A673 (cell line): ENCODE measurements at regions not wholly inside any gene's neighbourhood (a gene's known extent, or its start where the extent isn't known, plus 50 kb on each side); places are given as distances from the start of the nearest gene placed in this dataset.

ENCODE experiments used
- BruUV-seq: library from RNA; stranded (reverse); fragments of 400-500 nt; replicated peaks from 2 replicates; lab custom pipeline; 2021; lab: Mats Ljungman, UMichigan
- CTCF ChIA-PET: fragments of 300-600 bp; sonication (Branson Sonifier 250); formaldehyde crosslinking; loops from one replicate; lab custom pipeline; 2022; ENCODE audit warnings: antibody characterized with exemption; lab: Charles Lee
- POLR2A ChIA-PET: fragments of 300-600 bp; sonication (Branson Sonifier 250); formaldehyde crosslinking; loops from one replicate; lab custom pipeline; 2022; ENCODE audit warnings: antibody characterized with exemption; ENCODE audit not compliant: low non-redundant PET; lab: Charles Lee
- DNase-seq: peaks from one replicate; pipeline ENCODE4 v3.0.0-alpha.2; 2015; ENCODE audit warnings: low spot score
- H3K27ac ChIP-seq: fragments of 200-600 bp; sonication (generic); 2 replicates; pipeline ENCODE4 v1.5.1; 2016; ENCODE audit warnings: mixed run types, low read depth, mild to moderate bottlenecking, mixed read lengths, antibody characterized with exemption, low read length; ENCODE audit not compliant: poor library complexity, severe bottlenecking
- H3K27me3 ChIP-seq: fragments of 200-600 bp; sonication (generic); replicated peaks from 2 replicates; pipeline ENCODE4 v1.6.1; 2017; ENCODE audit warnings: mixed run types, low read depth, mild to moderate bottlenecking, mixed read lengths, antibody characterized with exemption, low read length; ENCODE audit not compliant: insufficient read depth, poor library complexity
- H3K36me3 ChIP-seq: fragments of 200-600 bp; sonication (generic); 2 replicates; pipeline ENCODE4 v1.6.1; 2016; ENCODE audit warnings: mixed run types, mild to moderate bottlenecking, mixed read lengths, antibody characterized with exemption, low read length; ENCODE audit not compliant: insufficient read depth, poor library complexity, severe bottlenecking
- H3K4me1 ChIP-seq: fragments of 200-600 bp; sonication (generic); 2 replicates; pipeline ENCODE4 v1.6.1; 2017; ENCODE audit warnings: mixed run types, mild to moderate bottlenecking, mixed read lengths, antibody characterized with exemption, low read length; ENCODE audit not compliant: insufficient read depth, poor library complexity, severe bottlenecking
- H3K4me3 ChIP-seq: fragments of 200-600 bp; sonication (generic); 2 replicates; pipeline ENCODE4 v1.5.1; 2016; ENCODE audit warnings: low read depth, mixed run types, mild to moderate bottlenecking, mixed read lengths, low read length; ENCODE audit not compliant: poor library complexity, severe bottlenecking
- H3K9me3 ChIP-seq: fragments of 200-600 bp; sonication (generic); 2 replicates; pipeline ENCODE4 v1.6.1; 2016; ENCODE audit warnings: mixed run types, low read depth, mild to moderate bottlenecking, mixed read lengths, antibody characterized with exemption, low read length; ENCODE audit not compliant: poor library complexity, severe bottlenecking
- CTCF ChIP-seq: fragments of 300-800, 200-600 bp; sonication (generic); conservative IDR thresholded peaks from 2 replicates; pipeline ENCODE4 v1.5.1; 2017; ENCODE audit warnings: low read depth, mild to moderate bottlenecking, antibody characterized with exemption, low read length, moderate library complexity, mixed read lengths
- EZH2 ChIP-seq: fragments of 200-600 bp; sonication (generic); IDR thresholded peaks from 2 replicates; pipeline ENCODE4 v1.6.1; 2017; ENCODE audit warnings: borderline replicate concordance, low read depth, mild to moderate bottlenecking, mixed read lengths, antibody characterized with exemption, low read length; ENCODE audit not compliant: poor library complexity, severe bottlenecking
- intact Hi-C: fragments of 100-400 bp; cut with micrococcal nuclease; formaldehyde crosslinking; loops from one replicate; pipeline ENCODE4 v1.10.0; 2022; ENCODE audit not compliant: unreplicated experiment

- no peaks in the 10 kb centered on the region for H3K36me3 ChIP-seq
- no TSS peak for BruUV-seq
- intact Hi-C loops = no loop called here
- POLR2A ChIA-PET = interaction anchor here (0.6 kb wide), 1 partner anchor 156 kb away, joined by 3 read pairs; no protein-coding TSS in a partner anchor
- no peak overlapping the region for H3K27ac ChIP-seq
- H3K4me1 ChIP-seq = no peaks in the 10 kb centered on the region
- TF ChIP-seq EZH2 (no peak), CTCF (no peak)
- CTCF ChIA-PET = no interaction called here
- H3K27me3 ChIP-seq = peaks cover 3% of the 10 kb centered on the region
- H3K4me3 ChIP-seq = no peak overlapping the region
- no peaks in the 10 kb centered on the region for H3K9me3 ChIP-seq
- no peak for DNase-seq
Measured at GRCh38 chr16:52630711-52631110, 83.8 kb upstream of the TOX3 start.

GRCh38 chr16:52629296-52629695 is 82.4 kb upstream of the TOX3 start:
- TF ChIP-seq CTCF (no peak), EZH2 (no peak)
- no peak for DNase-seq
- Histone ChIP-seq H3K4me1 (no peaks in the 10 kb centered on the region), H3K4me3 (no peak overlapping the region), H3K27ac (no peak overlapping the region), H3K27me3 (peaks cover 4% of the 10 kb centered on the region), H3K9me3 (no peaks in the 10 kb centered on the region), H3K36me3 (no peaks in the 10 kb centered on the region)
- ChIA-PET POLR2A (no interaction called here), CTCF (no interaction called here)
- BruUV-seq = no TSS peak
- intact Hi-C loops = no loop called here

GRCh38 chr16:52624891-52625290 is 77.9 kb upstream of the TOX3 start:
- ChIA-PET POLR2A (no interaction called here), CTCF (no interaction called here)
- Histone ChIP-seq H3K36me3 (no peaks in the 10 kb centered on the region), H3K27ac (no peak overlapping the region), H3K9me3 (no peaks in the 10 kb centered on the region), H3K4me1 (no peaks in the 10 kb centered on the region), H3K27me3 (peaks cover 26% of the 10 kb centered on the region), H3K4me3 (no peak overlapping the region)
- TF ChIP-seq CTCF = no peak
- DNase-seq = no peak
- no TSS peak for BruUV-seq
- intact Hi-C loops = no loop called here
